NOMO-1 treated with DMSO at 0.1 percent for 48 hours (cell line): ENCODE measurements at regions not wholly inside any gene's neighbourhood (a gene's known extent, or its start where the extent isn't known, plus 50 kb on each side); places are given as distances from the start of the nearest gene placed in this dataset.
A peak's percentile ranks its signal among the peaks of the same experiment; 100 is the strongest.

Experiments
- DNase-seq: peaks from one replicate; lab custom pipeline; 2025; ENCODE audit not compliant: unreplicated experiment; lab: John Stamatoyannopoulos, UW

DNA sequence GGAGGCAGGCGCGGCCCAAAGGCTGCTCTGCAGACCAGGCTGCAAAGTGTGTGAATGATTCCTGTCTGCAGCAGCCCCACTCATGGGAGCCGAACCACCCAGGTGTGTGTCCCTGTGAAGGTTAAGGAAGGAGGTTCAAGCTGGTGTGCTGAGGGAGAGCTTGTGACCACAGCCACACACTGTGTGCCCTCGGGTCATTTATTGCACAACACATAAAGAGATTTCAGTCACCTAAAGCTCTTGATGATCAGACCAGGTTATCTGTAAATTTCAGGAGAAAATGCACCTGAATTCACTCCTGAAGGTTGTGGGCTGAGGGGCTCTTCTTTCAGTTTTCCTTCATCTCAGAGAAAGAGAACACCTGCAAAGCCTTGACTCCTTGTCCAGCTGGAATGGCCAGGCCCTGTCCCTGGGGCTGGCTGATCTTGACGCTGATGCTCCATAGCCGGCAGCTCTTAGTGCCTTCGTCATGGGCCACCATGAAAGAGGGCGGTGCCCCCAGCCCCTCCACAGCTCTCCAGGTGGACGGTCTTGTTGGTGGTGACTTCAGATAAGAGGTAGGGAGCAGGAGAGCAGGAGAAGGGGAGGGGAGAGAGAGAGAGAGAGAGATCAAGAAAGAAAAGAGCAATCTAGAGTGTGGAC lies 110.8 kb upstream of the C1QTNF9B start:
- DNase-seq = no peak

DNA sequence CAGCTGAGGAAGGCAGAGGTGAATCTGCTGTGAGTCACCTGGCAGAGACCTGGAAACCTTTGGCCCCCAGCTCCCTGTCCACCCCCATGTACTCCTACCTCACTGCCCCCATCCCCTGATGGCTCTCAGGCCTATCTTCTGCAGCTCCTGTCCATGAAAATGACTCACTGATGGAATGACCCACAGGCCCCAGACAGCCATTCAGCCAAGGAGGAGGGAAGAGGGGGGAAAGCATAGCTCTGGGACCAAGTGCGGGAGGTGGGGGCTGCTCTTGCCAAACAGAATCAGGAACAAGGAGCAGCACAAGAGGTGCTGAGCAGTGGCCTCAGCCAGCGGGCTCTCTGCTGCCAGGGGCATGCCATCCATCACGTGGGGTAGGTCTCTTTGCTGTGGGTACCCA lies 111.4 kb upstream of the C1QTNF9B start:
- DNase-seq = no peak

DNA sequence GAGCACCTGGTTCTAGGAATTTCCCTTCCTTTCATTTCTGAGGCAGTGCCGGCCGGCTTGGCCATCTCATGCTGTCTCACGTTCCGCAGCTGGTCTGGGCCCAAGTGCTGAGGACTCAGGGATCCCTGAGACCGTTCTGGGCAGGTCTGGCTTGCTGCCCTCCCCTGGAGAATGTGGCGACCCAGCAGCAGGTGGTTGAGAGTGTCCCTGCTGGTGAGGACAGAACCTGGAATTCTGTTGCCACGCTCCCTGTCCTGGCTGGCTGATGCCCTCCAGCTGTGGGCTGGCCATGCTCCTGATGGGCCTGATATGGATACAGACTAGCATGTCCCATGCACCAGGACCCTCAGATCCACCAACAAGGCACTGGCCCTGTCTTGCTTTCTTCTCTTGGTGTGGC lies 114.0 kb upstream of the C1QTNF9B start:
- no peak for DNase-seq

DNA sequence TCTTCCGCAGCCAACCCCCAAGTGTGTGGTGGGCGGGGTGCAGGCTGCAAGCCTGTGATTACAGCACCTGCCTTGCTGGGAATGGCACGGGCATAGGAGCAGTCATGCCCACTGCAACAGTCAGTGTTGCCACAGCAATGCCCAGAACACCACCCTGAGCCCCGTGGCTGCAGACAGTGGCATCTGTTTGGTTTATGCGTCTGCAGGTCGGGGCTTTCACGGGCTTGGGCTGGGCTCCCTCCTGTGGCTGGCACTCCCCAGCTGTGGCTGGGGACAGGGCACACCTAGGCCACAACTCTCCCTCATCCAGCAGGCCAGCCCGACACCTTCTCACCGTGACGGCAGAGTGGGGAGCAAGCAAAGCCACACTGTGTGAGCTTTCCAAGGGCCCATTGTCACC lies 115.3 kb upstream of the C1QTNF9B start:
- DNase-seq = no peak

DNA sequence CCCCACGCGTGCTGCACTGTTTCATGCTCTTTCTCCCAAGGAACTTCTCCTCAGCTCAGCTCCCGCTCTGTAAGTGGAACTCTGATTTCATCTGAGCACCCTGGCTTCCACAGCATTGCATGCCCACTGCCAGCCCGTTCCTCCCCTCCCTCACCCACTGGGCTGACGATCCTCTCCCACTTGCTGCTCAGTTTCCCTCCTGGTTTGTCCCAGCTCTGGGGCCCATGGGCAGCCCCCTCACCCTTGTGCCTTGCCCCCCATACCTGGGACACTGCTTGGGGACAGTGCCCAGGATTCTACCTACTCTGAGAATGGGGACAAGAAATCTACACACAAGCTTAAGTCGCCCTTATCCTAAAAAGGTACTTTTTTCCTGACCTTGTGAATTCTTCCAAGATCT lies 115.9 kb upstream of the C1QTNF9B start:
- DNase-seq = no peak

DNA sequence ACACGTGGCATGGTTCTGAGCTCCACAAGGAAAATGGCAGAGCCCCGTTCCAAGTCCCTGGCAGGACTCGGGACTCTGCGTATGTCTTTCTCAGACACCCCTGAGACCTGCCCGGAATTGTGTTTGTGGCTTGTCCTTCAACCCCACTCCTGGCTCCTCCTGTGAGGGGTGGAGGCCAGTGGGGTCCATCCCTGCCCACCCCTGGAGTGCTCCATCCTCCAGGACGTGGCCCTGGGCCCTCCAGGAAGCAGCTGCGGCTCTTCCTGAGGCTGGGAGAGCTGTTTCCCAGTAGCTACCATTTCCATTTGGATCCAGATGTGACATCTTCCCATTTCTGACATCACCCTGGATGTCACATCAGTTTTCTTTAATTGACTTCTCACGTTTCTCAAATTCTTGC lies 118.7 kb upstream of the C1QTNF9B start:
- no peak for DNase-seq

DNA sequence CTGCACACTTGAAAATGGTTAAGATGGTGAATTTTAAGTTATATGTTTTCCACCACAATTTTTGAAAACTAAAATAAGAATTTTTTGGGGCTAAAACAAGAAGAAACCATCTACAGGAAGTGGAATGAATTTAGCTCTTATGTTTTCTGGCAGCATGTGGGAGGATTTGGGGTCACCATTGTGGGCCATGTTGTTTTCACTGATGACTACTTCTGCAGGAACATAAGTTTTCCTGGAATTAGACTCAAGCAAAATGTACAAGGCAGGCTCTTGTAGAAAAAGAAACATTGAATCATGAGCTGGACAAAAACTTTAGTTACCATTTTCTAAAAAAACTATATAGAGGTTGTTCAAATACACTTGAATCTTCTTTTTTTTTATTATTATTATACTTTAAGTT lies 125.3 kb upstream of the C1QTNF9B start:
- no peak for DNase-seq

DNA sequence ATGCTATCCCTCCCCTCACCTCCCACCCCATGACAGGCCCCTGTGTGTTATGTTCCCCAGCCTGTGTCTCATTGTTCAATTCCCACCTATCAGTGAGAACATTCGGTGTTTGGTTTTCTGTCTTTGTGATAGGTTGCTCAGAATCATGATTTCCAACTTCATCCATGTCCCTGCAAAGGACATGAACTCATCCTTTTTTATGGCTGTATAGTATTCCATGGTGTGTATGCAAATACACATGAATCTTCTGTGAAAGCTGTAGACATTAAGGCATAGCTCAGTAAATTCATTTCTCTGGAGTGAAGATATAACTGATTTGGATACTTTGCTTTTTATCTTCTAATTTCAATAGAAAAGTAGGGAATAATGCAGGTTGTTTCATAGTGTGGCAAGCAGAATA lies 125.8 kb upstream of the C1QTNF9B start:
- DNase-seq = no peak

DNA sequence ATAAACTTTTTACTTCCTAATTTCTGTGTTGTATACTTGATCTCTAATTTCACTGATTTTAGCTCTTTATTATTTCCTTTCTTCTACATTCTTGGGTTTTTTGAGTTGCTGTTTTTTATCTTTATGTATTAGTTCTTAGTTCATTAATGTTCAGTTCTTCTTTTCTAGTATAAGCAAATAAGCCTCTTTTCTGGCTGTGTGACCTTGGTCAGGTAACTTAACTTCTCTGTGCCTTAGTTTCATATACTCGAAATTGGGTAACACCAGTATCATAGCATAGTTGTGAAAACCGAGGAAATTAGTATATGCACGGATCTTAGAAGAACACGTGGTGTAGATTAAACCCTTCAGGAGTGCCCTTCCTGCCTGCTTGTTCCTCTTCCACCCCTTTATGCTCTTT lies 130.2 kb upstream of the C1QTNF9B start:
- DNase-seq = peak; percentile 30

DNA sequence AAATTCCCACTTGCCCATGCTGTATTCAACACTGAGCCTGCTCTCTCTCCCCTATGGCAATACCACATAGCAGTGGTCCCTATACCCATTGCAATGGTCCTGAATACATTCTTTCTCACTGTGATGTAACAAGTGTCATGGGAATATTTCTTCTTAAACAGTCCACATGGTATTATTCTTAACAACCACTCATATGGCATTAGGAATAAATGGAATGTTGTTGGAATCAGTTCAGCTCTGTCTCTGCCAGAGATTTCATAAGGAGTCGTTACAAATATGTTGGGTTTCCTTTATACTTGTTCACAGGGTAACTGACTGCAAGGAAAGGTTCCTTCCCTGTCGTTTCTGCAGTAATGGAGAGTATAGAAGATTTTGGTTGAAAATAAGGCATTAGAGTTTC lies 128.3 kb upstream of the SPATA13 start:
- no peak for DNase-seq

DNA sequence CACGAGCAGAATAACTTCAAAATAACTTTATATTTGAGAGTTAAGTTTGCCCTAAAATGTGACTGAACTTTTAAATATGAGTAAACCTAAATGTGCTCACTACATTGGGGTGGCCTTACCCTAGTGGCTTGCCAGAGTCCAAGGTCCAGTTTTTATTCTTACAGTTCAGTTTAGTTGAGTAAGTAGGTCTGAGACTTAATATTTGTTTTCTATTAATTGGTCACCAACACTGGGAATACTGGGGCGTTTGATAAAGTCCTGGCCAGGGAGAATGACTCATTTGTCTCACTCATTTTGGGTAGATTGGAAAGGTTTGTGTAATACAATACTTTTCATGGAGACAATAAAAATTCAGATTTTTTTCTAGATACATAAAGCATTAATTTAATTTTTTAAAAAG lies 127.8 kb upstream of the SPATA13 start:
- no peak for DNase-seq

DNA sequence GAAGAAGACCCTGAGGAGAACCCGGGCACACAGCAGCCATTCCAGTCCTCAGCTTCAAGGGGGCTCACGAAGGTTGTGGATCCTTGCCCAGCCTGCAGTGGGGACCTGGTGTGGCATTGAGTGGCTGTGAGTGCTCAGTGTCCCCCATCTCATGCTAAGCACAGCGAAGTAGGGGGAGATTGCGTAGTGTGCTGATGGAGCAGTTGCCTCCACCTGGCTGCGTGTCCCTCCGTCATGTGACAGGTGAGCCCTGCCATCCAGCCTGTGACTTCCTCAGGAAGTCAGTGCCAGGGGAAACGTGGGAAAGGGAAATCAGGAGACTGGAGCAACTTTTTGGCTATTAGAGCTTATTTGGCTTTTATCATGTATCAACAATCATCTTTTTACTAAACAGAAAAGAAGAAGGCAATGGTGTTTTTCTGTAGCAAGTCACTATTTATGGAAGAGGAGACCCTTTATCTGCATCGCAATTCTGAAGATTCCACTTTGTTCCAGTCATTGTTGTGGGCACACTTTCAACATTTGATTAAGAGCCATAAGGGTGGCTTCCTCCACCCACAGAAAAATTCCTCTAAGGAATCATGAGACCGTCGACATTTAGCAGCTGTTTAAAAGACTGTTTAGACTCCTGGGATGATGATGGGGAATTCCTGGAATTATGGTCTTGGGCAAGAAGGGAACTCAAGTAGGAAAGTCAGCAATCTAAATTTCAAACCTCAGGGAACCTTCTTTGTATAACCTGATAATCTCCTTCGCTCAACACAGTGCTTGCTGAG lies 126.8 kb upstream of the SPATA13 start:
- DNase-seq = no peak

DNA sequence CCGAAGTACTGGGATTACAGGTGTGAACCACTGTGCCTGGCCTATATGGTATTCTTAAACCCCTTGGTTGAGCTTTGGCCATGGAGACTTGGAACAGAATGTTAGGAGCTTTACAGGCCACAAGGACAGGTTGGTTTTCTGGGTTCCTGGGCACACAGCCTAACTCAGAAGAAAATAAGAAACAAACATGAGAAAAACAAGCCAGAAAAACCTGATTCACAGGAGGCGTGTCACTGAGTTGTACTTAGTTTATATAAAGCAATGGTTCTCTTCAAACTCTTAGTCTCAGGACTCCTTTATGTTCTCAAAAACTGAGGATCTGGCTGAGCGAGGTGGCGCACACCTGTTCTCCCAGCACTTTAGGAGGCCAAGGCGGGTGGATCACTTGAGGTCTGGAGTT lies 125.1 kb upstream of the SPATA13 start:
- DNase-seq = no peak

DNA sequence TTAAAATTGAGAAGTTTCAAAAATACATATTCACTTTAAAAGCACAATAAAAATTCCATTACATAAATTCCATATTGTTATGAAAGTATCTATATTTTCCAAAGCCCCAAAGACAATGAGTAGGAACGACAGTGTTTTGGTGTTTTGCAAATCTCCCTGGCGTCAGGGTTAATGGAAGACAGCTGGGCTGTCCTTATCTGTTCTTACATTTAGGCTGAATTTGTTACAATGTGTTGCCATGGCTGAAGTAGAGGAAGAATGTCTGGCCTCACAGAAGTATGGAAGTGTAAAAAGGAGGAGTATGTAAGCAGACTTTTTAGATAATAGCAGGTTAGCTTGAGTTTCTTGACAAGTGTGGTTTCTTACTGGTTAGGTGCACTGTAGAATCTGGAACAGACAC lies 124.4 kb upstream of the SPATA13 start:
- DNase-seq = no peak

DNA sequence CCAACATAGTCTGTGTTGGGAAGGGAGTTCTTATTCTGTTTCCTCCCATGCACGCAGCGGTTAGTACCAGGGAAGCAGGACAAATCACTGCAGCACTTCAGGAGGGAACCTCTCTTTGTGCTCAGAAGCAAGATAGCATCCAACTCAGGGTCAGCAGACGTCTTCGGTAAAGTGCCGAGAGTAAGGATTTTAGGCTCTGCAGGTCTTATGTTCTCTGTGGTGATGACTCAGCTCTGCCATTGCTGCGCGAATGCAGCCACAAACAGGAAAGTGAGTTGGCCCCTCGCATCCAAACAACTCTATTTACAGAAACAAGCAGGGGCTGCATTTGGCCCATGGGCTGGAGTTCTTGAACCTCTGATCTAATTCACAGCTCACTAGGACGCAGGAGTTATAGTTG lies 122.1 kb upstream of the SPATA13 start:
- DNase-seq = peak; percentile 39

DNA sequence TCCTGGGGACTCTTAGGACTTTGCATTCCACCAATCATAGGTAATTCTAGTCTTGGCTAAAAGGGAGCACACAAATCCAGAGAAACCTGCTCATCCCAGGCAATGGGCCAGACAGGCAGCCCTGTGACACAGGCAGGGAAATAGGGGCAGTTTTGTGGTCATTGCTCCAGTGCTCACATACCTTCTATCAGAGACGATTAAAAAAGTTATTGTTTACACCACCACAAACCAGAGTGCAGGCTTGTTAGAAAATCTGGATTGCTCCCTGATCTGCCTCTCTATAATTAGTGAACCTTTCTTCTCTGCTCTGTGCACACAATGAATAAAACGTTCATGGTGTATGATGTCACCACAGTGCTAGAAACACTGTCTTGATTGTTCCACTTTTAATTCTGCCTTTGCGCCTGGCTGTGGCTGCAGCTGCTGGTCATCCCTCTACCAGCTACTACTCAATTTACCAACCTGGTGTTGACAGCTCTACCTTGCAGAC lies 121.6 kb upstream of the SPATA13 start:
- DNase-seq = peak; percentile 18

DNA sequence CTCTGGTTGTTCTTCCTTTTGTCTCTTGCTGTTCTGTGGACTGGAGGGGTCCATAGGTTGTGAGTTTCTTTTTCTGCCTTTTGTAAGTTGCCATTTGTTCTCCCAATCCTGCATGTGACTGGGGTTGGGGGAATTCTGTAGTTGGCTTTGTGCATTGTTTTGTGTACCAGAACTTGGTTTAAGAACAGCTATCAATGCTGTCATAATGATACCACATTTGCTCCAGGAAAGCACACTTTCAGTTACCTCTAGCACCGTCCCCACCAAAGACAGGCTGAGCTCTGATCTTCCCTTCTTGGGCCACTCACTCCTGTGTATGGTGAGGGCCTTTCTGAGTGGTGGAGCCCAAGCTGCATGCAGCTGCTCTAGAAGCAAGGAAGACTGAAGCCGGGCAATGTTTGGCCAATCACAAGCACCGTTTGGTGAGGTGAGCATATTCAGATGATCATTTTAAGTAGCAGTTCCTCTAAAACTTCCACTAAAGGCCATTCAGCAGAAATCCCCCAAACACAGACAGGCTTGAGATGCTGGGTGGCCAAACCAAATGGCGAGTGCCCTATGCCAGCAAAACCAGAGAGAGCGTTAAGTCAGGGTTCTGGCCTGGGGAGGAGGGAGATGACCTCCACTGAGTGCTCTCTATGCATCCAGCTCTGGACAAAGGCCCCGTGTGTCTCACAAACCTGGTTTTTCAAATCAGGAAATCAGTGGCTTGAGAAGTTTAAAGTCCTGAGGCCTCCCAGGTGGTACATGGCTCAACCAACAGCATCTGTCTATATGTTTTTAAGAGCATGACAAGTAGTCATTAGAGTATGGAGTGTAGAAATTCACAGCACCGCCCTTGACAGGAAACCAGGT lies 120.7 kb upstream of the SPATA13 start:
- DNase-seq = peak; percentile 0

DNA sequence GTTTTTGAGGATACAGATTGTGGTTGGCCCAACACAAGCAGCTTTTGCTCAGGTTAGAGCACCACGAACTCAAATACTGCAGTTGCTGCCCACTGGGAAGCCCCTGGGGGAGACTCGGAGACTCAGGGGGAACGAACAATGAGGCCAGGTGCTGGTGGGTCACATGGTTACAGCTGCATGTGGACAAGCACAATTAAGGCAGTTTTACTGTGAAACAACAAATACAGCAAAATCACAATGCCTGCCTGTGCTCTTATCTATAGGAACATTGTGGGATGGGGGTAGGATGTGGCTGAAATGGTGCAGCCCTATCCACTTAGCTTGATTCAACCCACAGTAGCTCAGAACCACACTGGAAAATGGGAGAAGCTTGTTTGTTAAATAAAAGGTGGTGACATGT lies 119.7 kb upstream of the SPATA13 start:
- no peak for DNase-seq

DNA sequence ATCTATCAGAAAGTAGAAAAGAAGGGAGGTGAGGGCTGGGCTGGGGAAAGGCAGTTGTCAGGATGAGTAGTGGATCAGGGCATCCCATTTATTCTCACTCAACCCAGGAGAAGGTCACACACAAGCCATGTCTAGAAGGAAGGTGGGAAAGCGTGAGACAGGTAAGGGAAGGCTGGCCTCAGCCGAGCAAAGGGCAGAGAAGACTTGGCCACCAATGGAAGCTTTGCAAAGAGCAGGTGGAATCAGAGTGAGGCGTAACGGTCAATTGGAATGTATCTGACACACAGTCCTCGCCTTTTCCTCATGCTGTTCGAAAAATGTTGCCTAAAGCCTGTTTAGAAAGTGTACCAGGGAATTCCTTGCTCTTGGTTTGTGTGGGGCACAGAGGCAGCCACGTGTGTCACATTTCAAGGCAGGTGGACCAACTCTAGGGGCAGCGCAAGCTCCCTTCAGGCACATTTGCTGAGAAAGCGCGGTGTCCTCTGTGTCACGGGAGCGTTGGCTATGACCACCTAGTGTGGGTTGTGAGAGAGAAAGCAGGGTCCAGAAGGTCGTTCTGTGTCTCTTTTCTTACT lies 118.8 kb upstream of the SPATA13 start:
- DNase-seq = no peak

DNA sequence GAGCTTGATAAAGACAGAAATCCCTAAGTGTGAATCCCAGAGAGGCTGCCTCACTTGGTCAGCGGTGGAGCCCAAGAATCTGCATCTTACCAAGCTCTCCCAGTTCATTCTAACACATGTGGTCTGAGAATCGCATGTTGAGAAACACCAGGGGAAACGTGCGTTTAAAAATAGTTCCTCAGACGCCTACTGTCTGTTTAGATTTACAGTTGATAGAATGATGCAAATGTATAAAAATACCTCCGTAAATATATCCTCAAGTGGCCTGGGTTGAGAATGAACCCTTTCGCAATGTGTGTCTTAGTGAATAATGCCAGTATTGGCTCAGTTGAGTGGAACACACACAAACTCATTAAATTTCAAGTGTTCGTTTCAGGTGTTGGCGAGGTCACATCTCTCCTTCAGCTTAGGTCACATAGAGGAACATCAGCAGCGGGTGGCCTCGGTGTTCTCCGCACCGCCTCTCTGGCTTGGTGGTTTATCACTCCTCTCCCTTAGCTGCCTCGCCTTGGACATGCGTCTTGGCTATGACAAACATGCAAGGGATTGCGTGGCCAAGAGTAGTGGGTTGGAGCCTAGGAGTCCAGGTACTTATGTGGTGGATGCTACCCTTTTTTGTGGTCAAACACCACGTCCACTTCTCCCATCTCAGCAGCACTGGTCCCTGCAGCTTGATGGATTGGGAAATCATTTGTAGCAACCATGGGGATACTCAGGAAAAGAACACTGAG lies 117.6 kb upstream of the SPATA13 start:
- DNase-seq = peak; percentile 93
